H9 (cell line): ENCODE measurements at regions not wholly inside any gene's neighbourhood (a gene's known extent, or its start where the extent isn't known, plus 50 kb on each side); places are given as distances from the start of the nearest gene placed in this dataset.
A peak's percentile ranks its signal among the peaks of the same experiment; 100 is the strongest.

Experiments
- DNase-seq: peaks from one replicate; pipeline ENCODE4 v3.0.0-alpha.2; 2017
- H2AFZ ChIP-seq: one replicate; pipeline ENCODE4 v1.6.1; 2013; ENCODE audit warnings: mild to moderate bottlenecking, low read length, control low read depth, moderate library complexity
- H2AK5ac ChIP-seq: 2 replicates; pipeline ENCODE4 v1.6.1; 2013; ENCODE audit warnings: low read length, control low read depth, mixed read lengths; ENCODE audit not compliant: insufficient read length
- H2BK120ac ChIP-seq: one replicate; pipeline ENCODE4 v1.6.1; 2013; ENCODE audit warnings: low read depth, mild to moderate bottlenecking, low read length, control low read depth, inconsistent platforms; ENCODE audit not compliant: poor library complexity, severe bottlenecking
- H2BK12ac ChIP-seq: 2 replicates; pipeline ENCODE4 v1.6.1; 2013; ENCODE audit warnings: low read length, control low read depth, mixed read lengths, low read depth; ENCODE audit not compliant: insufficient read length
- H2BK15ac ChIP-seq: 2 replicates; pipeline ENCODE4 v1.6.1; 2013; ENCODE audit warnings: low read depth, low read length, control low read depth
- H2BK20ac ChIP-seq: one replicate; pipeline ENCODE4 v1.6.1; 2013; ENCODE audit warnings: low read depth, mild to moderate bottlenecking, low read length, control low read depth, inconsistent platforms; ENCODE audit not compliant: poor library complexity, severe bottlenecking
- H2BK5ac ChIP-seq: 2 replicates; pipeline ENCODE4 v1.6.1; 2013; ENCODE audit warnings: low read length, control low read depth, mixed read lengths; ENCODE audit not compliant: insufficient read length
- H3K14ac ChIP-seq: 2 replicates; pipeline ENCODE4 v1.6.1; 2013; ENCODE audit warnings: low read length, control low read depth; ENCODE audit not compliant: insufficient read depth
- H3K18ac ChIP-seq: 2 replicates; pipeline ENCODE4 v1.6.1; 2013; ENCODE audit warnings: low read depth, mild to moderate bottlenecking, mixed read lengths, low read length, control low read depth; ENCODE audit not compliant: insufficient read length
- H3K23ac ChIP-seq: 2 replicates; pipeline ENCODE4 v1.6.1; 2013; ENCODE audit warnings: low read length, control low read depth, mixed read lengths, low read depth; ENCODE audit not compliant: insufficient read length
- H3K23me2 ChIP-seq: 2 replicates; pipeline ENCODE4 v1.6.1; 2013; ENCODE audit warnings: low read depth, mild to moderate bottlenecking, mixed read lengths, low read length, control low read depth; ENCODE audit not compliant: insufficient read length, poor library complexity, severe bottlenecking
- H3K27ac ChIP-seq: 2 replicates; pipeline ENCODE4 v1.5.1; 2013; ENCODE audit warnings: low read length, control low read depth, mixed read lengths, low read depth; ENCODE audit not compliant: insufficient read length
- H3K27me3 ChIP-seq: 2 replicates; pipeline ENCODE4 v1.6.1; 2013; ENCODE audit warnings: low read length, control low read depth, inconsistent platforms; ENCODE audit not compliant: insufficient read depth
- H3K4ac ChIP-seq: 2 replicates; pipeline ENCODE4 v1.6.1; 2013; ENCODE audit warnings: low read depth, mild to moderate bottlenecking, control low read depth, inconsistent platforms, low read length, moderate library complexity
- H3K4me1 ChIP-seq: 2 replicates; pipeline ENCODE4 v1.6.1; 2013; ENCODE audit warnings: low read length, control low read depth, inconsistent platforms; ENCODE audit not compliant: insufficient read depth
- H3K4me2 ChIP-seq: 2 replicates; pipeline ENCODE4 v1.6.1; 2013; ENCODE audit warnings: low read length, control low read depth, mixed read lengths; ENCODE audit not compliant: insufficient read length, insufficient read depth
- H3K56ac ChIP-seq: 2 replicates; pipeline ENCODE4 v1.6.1; 2013; ENCODE audit warnings: low read depth, mild to moderate bottlenecking, mixed read lengths, low read length, control low read depth; ENCODE audit not compliant: insufficient read length
- H3K79me1 ChIP-seq: 2 replicates; pipeline ENCODE4 v1.6.1; 2013; ENCODE audit warnings: low read depth, mild to moderate bottlenecking, moderate library complexity, low read length, control low read depth, inconsistent platforms; ENCODE audit not compliant: insufficient read depth, poor library complexity, severe bottlenecking
- H3K79me2 ChIP-seq: 2 replicates; pipeline ENCODE4 v1.6.1; 2013; ENCODE audit warnings: low read length, control low read depth, inconsistent platforms; ENCODE audit not compliant: insufficient read depth
- H3K9ac ChIP-seq: 2 replicates; pipeline ENCODE4 v1.6.1; 2013; ENCODE audit warnings: low read length, control low read depth, mixed read lengths; ENCODE audit not compliant: insufficient read length; ENCODE audit errors: extremely low read depth
- H3K9me3 ChIP-seq: one replicate; pipeline ENCODE4 v1.6.1; 2013; ENCODE audit warnings: low read depth, low read length, inconsistent platforms; ENCODE audit not compliant: control insufficient read depth
- H3T11ph ChIP-seq: one replicate; pipeline ENCODE4 v1.6.1; 2013; ENCODE audit warnings: mild to moderate bottlenecking, low read length, control low read depth, inconsistent platforms
- H4K20me1 ChIP-seq: one replicate; pipeline ENCODE4 v1.6.1; 2013; ENCODE audit not compliant: control insufficient read depth, insufficient read length, insufficient read depth
- H4K5ac ChIP-seq: 2 replicates; pipeline ENCODE4 v1.6.1; 2013; ENCODE audit warnings: low read depth, mild to moderate bottlenecking, mixed read lengths, low read length, control low read depth; ENCODE audit not compliant: insufficient read length
- H4K8ac ChIP-seq: replicated peaks from 2 replicates; pipeline ENCODE4 v1.6.1; 2013; ENCODE audit warnings: low read length, control low read depth, mixed read lengths, low read depth; ENCODE audit not compliant: insufficient read length
- H4K91ac ChIP-seq: 2 replicates; pipeline ENCODE4 v1.6.1; 2013; ENCODE audit warnings: low read depth, mild to moderate bottlenecking, moderate library complexity, mixed read lengths, low read length, control low read depth; ENCODE audit not compliant: insufficient read length
- H3K27ac Mint-ChIP-seq, 3 experiments: 2 replicates in 2 of 3; 3 replicates in 1 of 3; pipeline ENCODE4 v1.8.0; 2020 to 2021; ENCODE audit warnings: mixed read lengths in 3 of 3, mild to moderate bottlenecking in 1 of 3, moderate library complexity in 1 of 3
- H3K27me3 Mint-ChIP-seq: 2 replicates; pipeline ENCODE4 v1.8.0; 2021; ENCODE audit warnings: low read depth, mild to moderate bottlenecking, moderate library complexity, mixed read lengths
- H3K36me3 Mint-ChIP-seq, 3 experiments: 2 replicates in 2 of 3; 3 replicates in 1 of 3; pipeline ENCODE4 v1.8.0; 2020 to 2021; ENCODE audit warnings: low read depth in 3 of 3, mixed read lengths in 3 of 3; ENCODE audit not compliant: insufficient read depth in 1 of 3
- H3K4me1 Mint-ChIP-seq, 2 experiments: 2 replicates each; pipeline ENCODE4 v1.8.0; 2020; ENCODE audit warnings: mixed read lengths in 2 of 2
- H3K4me3 Mint-ChIP-seq, 2 experiments: 2 replicates in 1 of 2; 3 replicates in 1 of 2; pipeline ENCODE4 v1.8.0; 2020 to 2021; ENCODE audit warnings: mild to moderate bottlenecking in 2 of 2, mixed read lengths in 2 of 2, moderate library complexity in 1 of 2
- H3K9me3 Mint-ChIP-seq, 2 experiments: 2 replicates in 1 of 2; 3 replicates in 1 of 2; pipeline ENCODE4 v1.8.0; 2020; ENCODE audit warnings: mild to moderate bottlenecking in 2 of 2, mixed read lengths in 2 of 2, moderate library complexity in 1 of 2
- TF ChIP-seq, protein P1 (sequence below): fragments of 200-600 bp; sonication (generic); conservative IDR thresholded peaks from 3 replicates; pipeline ENCODE4 v1.8.0; 2021; ENCODE audit warnings: antibody characterized with exemption, mild to moderate bottlenecking

DNA sequence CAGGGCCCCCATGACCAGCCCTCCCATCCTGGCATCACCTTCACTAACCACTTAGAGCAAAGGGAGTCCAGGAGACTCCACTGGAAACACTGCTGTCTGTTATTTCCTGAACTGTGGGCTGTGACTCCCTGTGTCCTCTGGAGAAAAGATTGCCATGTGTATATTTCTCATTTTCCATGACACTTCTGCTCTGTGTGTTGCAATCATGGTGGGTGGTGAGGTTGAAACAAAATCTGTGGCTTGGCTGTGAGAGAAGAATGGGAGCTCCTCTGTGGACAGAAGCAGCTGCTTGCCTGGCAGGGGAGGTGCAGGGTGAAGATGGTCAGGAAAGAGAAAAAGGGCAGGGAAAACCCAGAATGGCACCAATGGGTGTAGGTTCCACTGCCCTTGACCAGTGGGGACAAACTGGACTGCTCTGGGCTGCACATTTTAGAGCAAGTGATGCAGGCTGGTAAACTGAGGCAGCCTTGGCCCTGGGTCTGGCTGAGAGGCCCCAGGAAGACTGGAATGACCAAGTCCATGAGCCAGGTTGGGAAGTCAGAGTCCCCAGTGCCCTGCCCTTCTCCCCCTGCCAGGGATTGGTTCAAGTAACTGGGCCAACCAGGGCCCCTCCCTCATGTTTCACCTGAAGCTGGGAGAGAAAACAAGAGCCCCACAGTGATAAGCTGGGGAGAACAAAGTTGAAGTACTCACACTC, 314.3 kb downstream of the C16orf95 start:
- H2BK12ac ChIP-seq: no peak overlapping the region
- H4K20me1 ChIP-seq: no peaks in the 10 kb centered on the region
- H3K9ac ChIP-seq: no peak overlapping the region
- H3K18ac ChIP-seq: no peak overlapping the region
- H3K9me3 Mint-ChIP-seq: peaks cover 13 to 20% of the 10 kb centered on the region in 2 experiments
- H3K27me3 Mint-ChIP-seq: peaks cover 8% of the 10 kb centered on the region
- no peak overlapping the region for H4K91ac ChIP-seq
- peak; percentile 4 for DNase-seq
- no peak overlapping the region for H2BK20ac ChIP-seq
- no peak overlapping the region for H3K56ac ChIP-seq
- H3K23me2 ChIP-seq: no peaks in the 10 kb centered on the region
- H2AFZ ChIP-seq: no peak overlapping the region
- H2AK5ac ChIP-seq: no peak overlapping the region
- no peak overlapping the region for H2BK120ac ChIP-seq
- H3K9me3 ChIP-seq: no peaks in the 10 kb centered on the region
- no peak overlapping the region for H2BK15ac ChIP-seq
- no peaks in the 10 kb centered on the region for H3K79me2 ChIP-seq
- no peaks in the 10 kb centered on the region for H3K27me3 ChIP-seq
- no peak overlapping the region for H3K27ac ChIP-seq
- no peak overlapping the region for H3K27ac Mint-ChIP-seq
- H3T11ph ChIP-seq: no peak overlapping the region
- H2BK5ac ChIP-seq: no peak overlapping the region
- no peaks in the 10 kb centered on the region; a peak in 2 of 4 replicates for H3K4me1 Mint-ChIP-seq
- H3K4ac ChIP-seq: no peak overlapping the region
- H3K36me3 Mint-ChIP-seq: peaks cover 2 to 10% (median 4%) of the 10 kb centered on the region in 3 experiments; a peak in 5 of 7 replicates
- TF ChIP-seq, protein P1, sequence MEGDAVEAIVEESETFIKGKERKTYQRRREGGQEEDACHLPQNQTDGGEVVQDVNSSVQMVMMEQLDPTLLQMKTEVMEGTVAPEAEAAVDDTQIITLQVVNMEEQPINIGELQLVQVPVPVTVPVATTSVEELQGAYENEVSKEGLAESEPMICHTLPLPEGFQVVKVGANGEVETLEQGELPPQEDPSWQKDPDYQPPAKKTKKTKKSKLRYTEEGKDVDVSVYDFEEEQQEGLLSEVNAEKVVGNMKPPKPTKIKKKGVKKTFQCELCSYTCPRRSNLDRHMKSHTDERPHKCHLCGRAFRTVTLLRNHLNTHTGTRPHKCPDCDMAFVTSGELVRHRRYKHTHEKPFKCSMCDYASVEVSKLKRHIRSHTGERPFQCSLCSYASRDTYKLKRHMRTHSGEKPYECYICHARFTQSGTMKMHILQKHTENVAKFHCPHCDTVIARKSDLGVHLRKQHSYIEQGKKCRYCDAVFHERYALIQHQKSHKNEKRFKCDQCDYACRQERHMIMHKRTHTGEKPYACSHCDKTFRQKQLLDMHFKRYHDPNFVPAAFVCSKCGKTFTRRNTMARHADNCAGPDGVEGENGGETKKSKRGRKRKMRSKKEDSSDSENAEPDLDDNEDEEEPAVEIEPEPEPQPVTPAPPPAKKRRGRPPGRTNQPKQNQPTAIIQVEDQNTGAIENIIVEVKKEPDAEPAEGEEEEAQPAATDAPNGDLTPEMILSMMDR: no peak
- H4K8ac ChIP-seq: no peak overlapping the region
- H3K4me1 ChIP-seq: no peaks in the 10 kb centered on the region
- no peak overlapping the region; the same call in 1 of the 2 replicates for H3K14ac ChIP-seq
- no peak overlapping the region for H3K4me2 ChIP-seq
- H4K5ac ChIP-seq: no peak overlapping the region
- no peak overlapping the region for H3K4me3 Mint-ChIP-seq
- no peaks in the 10 kb centered on the region for H3K79me1 ChIP-seq
- H3K23ac ChIP-seq: no peak overlapping the region
